ENCODE measurements at regions not wholly inside any gene's neighbourhood (a gene's known extent, or its start where the extent isn't known, plus 50 kb on each side); places are given as distances from the start of the nearest gene placed in this dataset.

- no peak for FAIRE-seq
- H3K9ac ChIP-seq (ENCODE audit: control insufficient read depth, extremely low read depth, insufficient read depth, low read length): no peak overlapping the region
- no peaks in the 10 kb centered on the region for H3K27me3 ChIP-seq (ENCODE audit: control insufficient read depth, extremely low read depth, insufficient read depth, low read length)
- no peak for TF ChIP-seq CTCF (optimal IDR thresholded peaks at IDR 0.05 in 1 of 3, IDR thresholded peaks at IDR 0.05 in 1 of 3, conservative IDR thresholded peaks at IDR 0.05 in 1 of 3; ENCODE audit: extremely low read depth in 1 of 3, insufficient read depth in 2 of 3, low read length in 3 of 3)
- TF ChIP-seq EZH2 (IDR thresholded peaks at IDR 0.05; ENCODE audit: low read length): no peak
- H3K27ac ChIP-seq (ENCODE audit: control insufficient read depth, insufficient read depth, low read length): no peak overlapping the region
- H3K4me2 ChIP-seq (ENCODE audit: control insufficient read depth, extremely low read depth, insufficient read depth, low read depth, low read length): no peak overlapping the region
- no peak for DNase-seq (ENCODE audit: low read depth, low spot score)
- H3K36me3 ChIP-seq (ENCODE audit: control insufficient read depth in 2 of 2, extremely low read depth in 1 of 2, insufficient read depth in 2 of 2, low read length in 2 of 2): no peaks in the 10 kb centered on the region
- no peaks in the 10 kb centered on the region for H3K4me1 ChIP-seq (ENCODE audit: control insufficient read depth, extremely low read depth, insufficient read depth, low read length)
- H3K79me2 ChIP-seq (ENCODE audit: control insufficient read depth, insufficient read depth, low read length): no peaks in the 10 kb centered on the region
- no peak overlapping the region for H2AFZ ChIP-seq (ENCODE audit: control insufficient read depth, low read length)
- dilution Hi-C loops (cut with MboI; ENCODE audit: extremely low pct_ligation_motif_present, low sequenced_read_pairs): no loop called here
- H3K9me1 ChIP-seq (ENCODE audit: control insufficient read depth, extremely low read depth, insufficient read depth, low read length): no peaks in the 10 kb centered on the region
- no peak overlapping the region for H3K4me3 ChIP-seq (ENCODE audit: control insufficient read depth in 2 of 3, extremely low read depth in 1 of 3, insufficient read depth in 2 of 3, low read depth in 1 of 3, low read length in 3 of 3)
- no peaks in the 10 kb centered on the region for H3K9me3 ChIP-seq (ENCODE audit: control insufficient read depth, low read depth, low read length)
- no peaks in the 10 kb centered on the region for H4K20me1 ChIP-seq (ENCODE audit: control insufficient read depth, extremely low read depth, insufficient read depth, low read length)
Observed at GRCh38 chr5:86841000-86841644, 223.4 kb downstream of the COX7C start.

- no peaks in the 10 kb centered on the region for H3K4me1 ChIP-seq (ENCODE audit: control insufficient read depth, extremely low read depth, insufficient read depth, low read length)
- no peak overlapping the region for H3K9ac ChIP-seq (ENCODE audit: control insufficient read depth, extremely low read depth, insufficient read depth, low read length)
- FAIRE-seq (no peak), DNase-seq (ENCODE audit: low read depth, low spot score) (no peak)
- no peak overlapping the region for H3K4me2 ChIP-seq (ENCODE audit: control insufficient read depth, extremely low read depth, insufficient read depth, low read depth, low read length)
- no peaks in the 10 kb centered on the region for H4K20me1 ChIP-seq (ENCODE audit: control insufficient read depth, extremely low read depth, insufficient read depth, low read length)
- H3K9me1 ChIP-seq (ENCODE audit: control insufficient read depth, extremely low read depth, insufficient read depth, low read length): no peaks in the 10 kb centered on the region
- no peaks in the 10 kb centered on the region for H3K9me3 ChIP-seq (ENCODE audit: control insufficient read depth, low read depth, low read length)
- no peak overlapping the region for H3K4me3 ChIP-seq (ENCODE audit: control insufficient read depth in 2 of 3, extremely low read depth in 1 of 3, insufficient read depth in 2 of 3, low read depth in 1 of 3, low read length in 3 of 3)
- H3K27ac ChIP-seq (ENCODE audit: control insufficient read depth, insufficient read depth, low read length): no peak overlapping the region
- H3K79me2 ChIP-seq (ENCODE audit: control insufficient read depth, insufficient read depth, low read length): no peaks in the 10 kb centered on the region
- H3K27me3 ChIP-seq (ENCODE audit: control insufficient read depth, extremely low read depth, insufficient read depth, low read length): no peaks in the 10 kb centered on the region
- H3K36me3 ChIP-seq (ENCODE audit: control insufficient read depth in 2 of 2, extremely low read depth in 1 of 2, insufficient read depth in 2 of 2, low read length in 2 of 2): no peaks in the 10 kb centered on the region
- H2AFZ ChIP-seq (ENCODE audit: control insufficient read depth, low read length): no peak overlapping the region
- TF ChIP-seq CTCF (optimal IDR thresholded peaks at IDR 0.05 in 1 of 3, IDR thresholded peaks at IDR 0.05 in 1 of 3, conservative IDR thresholded peaks at IDR 0.05 in 1 of 3; ENCODE audit: extremely low read depth in 1 of 3, insufficient read depth in 2 of 3, low read length in 3 of 3): no peak
- TF ChIP-seq EZH2 (IDR thresholded peaks at IDR 0.05; ENCODE audit: low read length): no peak
- dilution Hi-C loops (cut with MboI; ENCODE audit: extremely low pct_ligation_motif_present, low sequenced_read_pairs): no loop called here
Observed at GRCh38 chr5:86858442-86858841, 240.7 kb downstream of the COX7C start.
